Left hindlimb (tissue), 1 donor: ENCODE measurements at regions not wholly inside any gene's neighbourhood (a gene's known extent, or its start where the extent isn't known, plus 50 kb on each side); places are given as distances from the start of the nearest gene placed in this dataset.
A peak's percentile ranks its signal among the peaks of the same experiment; 100 is the strongest.
"Not testable (repeated sequence)": the region's sequence is repeated elsewhere in the genome, so short reads cannot be mapped to it uniquely, and the experiment has no call there.

Experiments used
- DNase-seq: peaks from one replicate; pipeline ENCODE4 v3.0.0-alpha.2; 2018

DNA sequence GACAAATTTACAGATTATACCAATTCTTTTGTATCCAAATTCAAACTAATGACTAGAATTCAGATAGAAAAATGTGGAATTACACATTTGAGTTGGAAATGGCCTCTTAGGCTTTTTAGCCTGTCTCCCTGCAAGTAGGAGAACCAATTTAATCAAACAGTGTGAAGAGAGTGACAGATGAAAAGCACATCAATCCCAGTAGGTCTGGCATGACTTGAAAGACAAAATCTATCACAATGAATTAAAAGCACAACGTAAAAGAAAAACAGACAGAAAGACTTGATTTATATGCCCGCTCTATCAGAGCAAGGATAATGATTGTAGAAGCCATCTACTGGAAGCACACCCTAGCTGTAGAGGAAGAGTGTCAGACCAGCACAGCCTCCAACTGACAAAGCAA, 1084.4 kb upstream of the SPRY2 start:
- no peak for DNase-seq

DNA sequence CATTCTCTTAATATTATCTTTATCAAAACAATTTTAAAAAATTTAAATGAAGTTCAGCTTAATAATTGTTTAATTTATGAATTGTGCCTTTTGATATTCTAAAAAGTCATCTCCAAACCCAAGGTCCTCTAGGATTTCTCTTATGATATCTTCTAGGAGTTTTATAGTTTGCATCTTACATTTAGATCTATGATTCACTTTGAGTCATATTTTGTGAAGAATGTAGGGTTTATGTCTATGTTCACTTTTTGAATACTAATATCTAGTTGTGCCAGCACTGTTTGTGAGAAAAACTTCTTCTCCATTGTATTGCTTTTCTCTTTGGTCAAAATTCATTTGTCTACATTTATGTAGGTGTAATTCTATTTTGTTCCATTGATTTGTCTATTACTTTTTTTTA, 1068.4 kb upstream of the SPRY2 start:
- DNase-seq, result no peak

DNA sequence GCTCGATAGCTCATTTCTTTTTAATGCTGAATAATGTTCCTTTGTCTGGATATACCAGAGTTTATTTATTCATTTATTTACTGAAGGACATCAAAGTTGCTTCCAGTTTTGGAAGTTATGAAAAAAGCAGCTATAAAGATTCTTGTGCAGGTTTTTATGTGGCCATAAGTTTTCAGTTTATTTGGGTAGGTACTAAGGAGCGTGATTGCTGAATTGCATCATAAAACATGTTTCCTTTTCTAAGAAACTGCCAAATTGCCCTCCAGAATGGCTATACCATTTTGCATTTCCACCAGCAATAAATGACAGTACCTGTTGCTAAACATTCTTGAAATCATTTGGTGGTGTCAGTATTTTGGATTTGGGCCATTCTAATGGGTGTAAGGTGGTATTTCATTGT, 1067.7 kb upstream of the SPRY2 start:
- no peak for DNase-seq

DNA sequence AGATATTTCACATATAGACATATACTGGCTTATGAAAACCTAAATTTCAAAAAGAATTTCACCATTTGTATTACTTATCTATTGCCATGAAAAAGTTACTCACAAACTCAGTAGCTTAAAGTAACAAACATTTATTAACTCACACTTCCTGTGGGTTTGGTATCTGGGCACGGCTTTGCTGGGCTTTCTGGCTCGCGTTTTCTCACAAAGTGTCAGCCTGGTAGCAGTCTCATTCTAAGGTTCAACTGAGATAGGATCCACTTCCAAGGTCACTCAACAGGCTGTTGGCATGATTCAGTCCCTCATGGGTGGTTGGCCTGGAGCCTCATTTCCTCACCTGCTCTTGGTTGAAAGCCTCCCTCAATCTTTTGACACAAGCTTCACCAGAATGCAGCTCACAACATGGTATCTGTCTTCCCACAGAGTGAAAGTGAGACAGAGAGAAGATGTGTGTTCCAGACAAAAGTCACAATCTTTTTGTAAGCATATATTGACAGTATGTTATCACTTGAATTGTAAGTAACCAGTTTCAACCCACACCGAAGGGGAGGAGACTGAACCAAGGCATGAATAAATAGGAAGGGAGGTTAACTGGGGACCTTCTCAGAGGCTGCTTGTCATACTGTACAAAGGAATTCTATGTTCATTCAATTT, 1065.8 kb upstream of the SPRY2 start:
- DNase-seq, result no peak

DNA sequence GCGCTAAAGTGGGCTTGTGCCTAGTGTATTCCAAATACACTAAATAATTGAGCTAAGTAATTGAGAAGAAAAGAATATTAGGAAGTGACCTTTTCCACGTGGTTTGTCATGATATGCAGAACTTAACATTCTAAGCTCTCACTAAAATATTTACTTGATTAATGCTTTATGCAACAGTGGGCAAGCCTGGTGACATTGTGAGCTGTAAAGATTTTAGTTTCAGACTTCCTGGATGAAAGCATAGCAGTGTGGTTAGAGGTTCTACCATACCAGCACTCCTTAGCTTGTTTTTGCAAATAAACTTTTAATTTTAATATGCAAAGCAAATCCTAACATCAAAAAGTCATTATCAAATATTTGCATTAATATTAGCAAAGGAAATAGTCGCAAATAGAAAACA, 1065.1 kb upstream of the SPRY2 start:
- DNase-seq, result no peak

DNA sequence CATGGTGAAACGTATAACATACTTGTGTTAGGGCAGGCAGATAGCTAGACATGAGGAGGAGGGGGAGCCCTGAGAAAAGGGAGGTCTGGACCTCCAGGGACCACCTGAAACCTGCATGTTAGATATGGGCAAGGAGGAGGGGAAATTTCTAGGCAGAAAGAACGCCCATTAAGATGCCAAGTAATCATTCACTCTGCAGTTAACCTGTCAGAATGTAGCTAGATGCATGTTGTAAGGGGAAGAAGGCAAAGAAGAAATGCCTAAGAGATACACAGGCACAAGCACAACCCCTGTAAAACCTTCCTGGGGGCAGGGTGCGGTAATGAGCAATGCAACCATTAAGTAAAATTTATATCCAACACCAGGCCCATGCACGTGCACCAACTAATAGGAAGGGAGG, 1055.3 kb upstream of the SPRY2 start:
- DNase-seq, result no peak

DNA sequence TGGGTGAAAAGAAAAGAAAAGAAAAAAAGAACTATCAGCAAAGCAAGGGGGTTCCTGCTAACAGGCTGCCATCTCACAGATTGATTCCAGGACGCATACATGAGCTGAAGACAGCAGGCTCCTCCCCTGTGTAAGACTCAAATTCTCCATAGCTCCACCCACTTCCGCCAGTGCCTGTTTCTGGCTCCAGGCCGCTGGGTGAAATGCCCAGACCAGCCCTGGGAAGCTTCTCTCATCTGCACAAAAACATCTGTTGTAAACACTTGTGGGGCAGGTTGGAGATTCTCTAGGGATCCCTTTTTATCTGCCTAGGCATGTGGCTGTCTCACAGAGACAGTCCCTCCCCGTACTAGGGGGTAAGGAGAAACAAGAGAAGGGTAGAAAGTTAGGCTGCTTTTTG, 1054.4 kb upstream of the SPRY2 start:
- peak; percentile 20 for DNase-seq

DNA sequence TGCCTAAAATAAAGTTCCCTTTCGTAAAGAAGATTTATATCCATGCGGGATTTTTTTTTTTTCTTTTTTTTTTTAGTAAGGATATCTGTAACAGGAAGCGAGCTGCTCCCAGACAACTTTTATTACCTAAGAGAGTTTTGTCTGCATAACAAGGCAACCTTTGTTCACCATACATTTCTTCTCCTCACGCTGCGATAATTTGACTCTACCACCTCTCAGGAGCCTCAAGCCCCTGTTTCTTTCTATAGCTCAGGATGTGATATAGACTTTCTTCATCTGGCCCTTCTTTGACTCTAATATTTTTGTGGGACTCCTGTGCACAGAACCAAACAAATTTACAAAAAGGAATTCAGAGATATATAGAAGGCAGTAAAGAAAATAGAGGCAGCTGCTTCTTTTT, 1053.7 kb upstream of the SPRY2 start:
- no peak for DNase-seq

DNA sequence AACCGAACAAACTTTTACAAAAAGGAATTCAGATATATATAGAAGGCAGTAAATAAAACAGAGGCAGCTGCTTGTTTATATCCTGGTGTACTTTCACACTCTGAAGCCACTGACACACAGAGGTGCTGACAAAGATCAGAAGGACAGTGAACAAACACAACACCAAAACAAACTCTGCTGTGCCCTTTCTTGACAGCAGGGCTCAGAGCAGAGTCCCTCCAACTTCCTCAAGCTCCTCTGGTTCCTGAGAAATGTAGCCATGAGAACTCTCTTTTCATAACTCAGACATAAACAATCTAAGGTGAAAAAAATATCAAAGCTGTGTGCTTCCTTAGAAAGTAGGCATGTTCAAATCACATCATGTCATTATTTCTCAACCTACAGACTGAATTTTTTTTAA, 1052.8 kb upstream of the SPRY2 start:
- DNase-seq, result no peak

DNA sequence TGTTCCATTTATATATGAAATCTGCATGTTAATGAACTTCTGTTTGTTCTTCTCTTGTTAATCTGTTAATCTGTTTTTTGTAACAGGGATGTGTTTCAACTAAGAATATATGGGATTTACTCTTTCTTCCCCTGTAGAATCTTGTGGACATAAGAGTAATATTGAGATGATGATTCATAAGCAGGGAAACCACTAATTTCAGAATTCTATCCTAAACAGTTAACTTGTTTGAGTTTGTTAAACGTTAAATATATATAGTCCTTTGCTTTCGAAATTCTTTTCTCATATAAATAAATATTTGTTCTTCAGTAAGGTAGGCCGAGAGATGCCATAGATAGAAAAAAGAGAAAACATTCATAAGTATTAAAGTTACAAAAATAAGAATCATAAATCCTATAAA, 1052.2 kb upstream of the SPRY2 start:
- DNase-seq, result no peak

DNA sequence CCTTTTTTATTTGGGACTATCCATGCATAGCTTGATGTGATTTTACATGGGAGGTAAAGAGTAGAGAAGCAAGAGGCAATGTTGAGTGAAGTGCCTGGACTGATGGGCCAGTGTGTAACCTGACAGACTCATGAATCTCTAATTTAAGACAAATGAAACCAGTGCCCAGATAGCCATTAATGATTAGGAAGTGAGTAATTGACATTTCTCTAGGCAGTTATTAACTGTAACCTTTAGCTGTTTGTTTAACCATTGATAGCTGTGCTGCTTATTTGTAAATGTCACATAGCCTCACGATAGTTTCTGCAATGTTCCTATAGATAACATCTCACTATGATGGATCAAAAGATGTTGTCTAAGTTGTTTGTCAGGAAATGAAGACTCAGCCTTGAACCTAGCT, 1047.5 kb upstream of the SPRY2 start:
- DNase-seq, result no peak

DNA sequence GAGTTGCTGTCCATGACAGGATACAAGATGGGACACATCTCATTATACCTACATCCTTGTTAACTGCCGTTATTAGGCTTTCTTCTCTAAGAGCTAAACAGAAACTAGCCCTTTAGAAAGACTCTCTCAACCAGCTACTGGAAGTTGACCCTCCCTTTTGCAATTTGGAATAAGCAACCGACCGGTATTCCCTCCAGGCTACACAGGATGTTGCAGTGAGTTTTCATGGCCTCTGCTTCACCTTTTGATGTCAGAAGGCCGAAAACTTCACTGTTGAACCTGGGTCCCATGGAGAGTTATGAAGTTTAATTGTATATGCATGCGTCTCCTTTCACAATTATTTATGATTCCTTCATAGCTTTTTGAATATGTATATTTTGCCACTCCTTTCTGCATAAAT, 1042.5 kb upstream of the SPRY2 start:
- DNase-seq, result no peak

DNA sequence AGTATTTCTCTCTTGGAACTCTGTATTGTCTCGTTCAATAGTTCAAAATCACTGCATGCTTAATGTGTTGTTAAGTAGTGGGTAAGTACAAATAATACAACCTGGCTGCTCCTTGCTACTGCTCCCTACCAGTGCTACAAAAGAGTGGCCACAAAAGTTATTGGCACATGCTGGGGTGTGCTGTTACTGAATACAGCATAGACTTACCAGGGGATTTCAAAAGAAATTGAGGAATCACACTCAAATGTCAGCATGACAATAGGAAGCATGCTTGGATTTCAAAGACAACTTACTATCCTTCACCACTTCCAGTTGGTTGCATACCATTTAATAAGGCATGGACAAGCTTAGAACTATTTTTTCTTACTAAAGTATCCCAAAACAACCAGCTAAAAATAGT, 1041.3 kb upstream of the SPRY2 start:
- no peak for DNase-seq

DNA sequence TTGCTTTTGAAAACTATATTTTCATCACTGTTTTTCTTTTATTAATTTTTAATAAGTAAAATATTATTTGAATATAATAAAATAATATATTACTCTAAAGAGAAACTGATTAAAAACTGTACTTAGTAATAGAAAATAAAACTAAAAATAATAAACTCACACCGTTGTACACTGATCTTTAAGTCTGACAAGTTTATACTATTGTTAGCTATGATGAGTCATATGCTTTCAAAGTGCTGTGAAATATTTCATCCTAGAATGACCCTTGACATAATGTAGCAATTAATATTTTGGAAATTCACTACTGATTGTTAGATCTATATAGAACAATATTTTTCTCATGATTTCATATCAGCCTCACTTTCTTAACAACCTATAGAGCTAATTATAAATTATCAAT, 1040.6 kb upstream of the SPRY2 start:
- DNase-seq, result no peak

DNA sequence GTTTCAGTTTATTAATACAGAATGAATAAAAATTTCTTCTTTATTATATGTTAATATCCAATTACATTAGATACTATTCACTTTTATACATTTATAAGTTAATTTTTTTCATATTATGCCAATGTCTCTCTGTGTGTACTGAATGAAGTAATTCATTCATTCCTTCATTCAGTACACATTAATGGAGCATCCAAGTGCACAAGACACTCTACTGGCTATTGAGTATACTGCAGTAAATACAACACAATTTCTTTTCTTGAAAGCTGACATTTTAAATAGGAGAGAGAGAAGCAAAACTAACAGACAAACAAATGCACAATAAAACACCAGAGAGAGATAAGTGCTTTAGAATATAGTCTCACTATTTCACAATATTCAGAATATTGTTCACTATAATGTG, 1038.3 kb upstream of the SPRY2 start:
- DNase-seq, result no peak

DNA sequence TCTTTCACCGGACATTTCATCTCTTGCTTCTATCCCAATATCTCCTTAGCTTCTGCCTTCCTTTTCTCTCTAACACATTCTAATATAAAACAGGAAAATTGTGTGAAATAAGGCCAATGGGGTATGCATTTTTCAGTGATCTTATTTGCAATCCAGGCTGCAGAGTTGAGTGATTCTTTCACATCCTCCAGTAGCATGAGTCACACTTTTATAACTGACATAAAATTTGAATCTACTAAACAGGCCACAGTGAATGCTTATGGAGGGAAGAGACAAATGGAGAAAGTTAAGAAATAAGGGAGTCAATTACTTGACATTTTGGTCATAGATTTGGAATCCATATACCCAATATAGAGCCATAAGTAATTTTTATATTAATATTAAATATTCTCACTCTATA, 1037.0 kb upstream of the SPRY2 start:
- no peak for DNase-seq

DNA sequence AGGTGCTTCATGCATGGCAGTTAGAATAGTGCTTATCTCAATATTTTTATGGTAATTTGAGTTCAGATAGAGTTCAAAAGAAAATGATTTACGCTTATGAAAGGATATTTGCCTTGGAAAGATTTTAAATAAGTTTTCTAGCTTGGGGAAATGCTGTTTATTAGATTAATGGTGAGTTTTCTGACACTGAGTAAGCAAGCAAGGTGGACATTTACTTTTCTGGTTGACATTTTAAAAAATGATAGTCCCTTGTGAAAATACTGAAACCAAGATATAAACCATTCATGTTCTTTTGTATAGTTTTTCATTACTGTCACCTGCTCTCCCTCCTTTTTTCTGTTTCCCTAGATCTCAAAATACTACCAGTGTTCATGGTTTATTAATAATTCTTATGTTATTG, 1034.8 kb upstream of the SPRY2 start:
- no peak for DNase-seq

DNA sequence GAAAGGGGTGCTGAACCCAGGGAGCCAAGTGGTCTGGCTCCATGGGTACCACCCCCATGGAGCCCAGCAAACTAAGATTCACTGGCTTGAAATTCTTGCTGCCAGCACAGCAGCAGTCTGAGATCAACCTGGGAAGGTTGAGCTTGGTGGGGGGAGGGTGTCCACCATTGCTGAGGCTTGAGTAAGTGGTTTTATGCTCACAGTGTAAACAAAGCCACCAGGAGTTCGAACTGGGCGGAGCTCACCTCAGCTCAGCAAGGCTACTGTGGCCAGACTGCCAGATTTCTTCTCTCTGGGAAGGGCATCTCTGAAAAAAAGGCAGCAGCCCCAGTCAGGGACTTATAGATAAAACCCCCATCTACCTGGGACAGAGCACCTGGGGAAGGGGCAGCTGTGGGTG, 1021.8 kb upstream of the SPRY2 start:
- DNase-seq, result not testable (repeated sequence)

DNA sequence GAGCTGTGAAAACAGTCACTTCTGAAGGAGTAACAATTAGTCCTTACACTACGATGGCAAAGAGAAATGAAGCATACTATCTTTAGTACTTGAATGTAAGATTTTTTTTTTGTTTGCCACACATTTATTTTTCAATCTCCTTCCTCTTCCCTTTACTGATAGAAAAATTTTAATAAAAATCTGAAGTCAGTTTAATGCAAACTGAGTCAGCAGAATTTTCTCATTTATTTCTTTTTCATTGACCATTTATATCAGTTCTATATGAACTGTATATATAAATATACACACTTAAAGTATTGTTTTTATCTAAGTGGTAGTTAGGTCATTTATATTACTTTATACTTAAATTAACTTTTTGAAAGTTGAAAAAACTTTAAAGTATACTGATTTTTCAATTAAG, 1009.1 kb upstream of the SPRY2 start:
- no peak for DNase-seq

DNA sequence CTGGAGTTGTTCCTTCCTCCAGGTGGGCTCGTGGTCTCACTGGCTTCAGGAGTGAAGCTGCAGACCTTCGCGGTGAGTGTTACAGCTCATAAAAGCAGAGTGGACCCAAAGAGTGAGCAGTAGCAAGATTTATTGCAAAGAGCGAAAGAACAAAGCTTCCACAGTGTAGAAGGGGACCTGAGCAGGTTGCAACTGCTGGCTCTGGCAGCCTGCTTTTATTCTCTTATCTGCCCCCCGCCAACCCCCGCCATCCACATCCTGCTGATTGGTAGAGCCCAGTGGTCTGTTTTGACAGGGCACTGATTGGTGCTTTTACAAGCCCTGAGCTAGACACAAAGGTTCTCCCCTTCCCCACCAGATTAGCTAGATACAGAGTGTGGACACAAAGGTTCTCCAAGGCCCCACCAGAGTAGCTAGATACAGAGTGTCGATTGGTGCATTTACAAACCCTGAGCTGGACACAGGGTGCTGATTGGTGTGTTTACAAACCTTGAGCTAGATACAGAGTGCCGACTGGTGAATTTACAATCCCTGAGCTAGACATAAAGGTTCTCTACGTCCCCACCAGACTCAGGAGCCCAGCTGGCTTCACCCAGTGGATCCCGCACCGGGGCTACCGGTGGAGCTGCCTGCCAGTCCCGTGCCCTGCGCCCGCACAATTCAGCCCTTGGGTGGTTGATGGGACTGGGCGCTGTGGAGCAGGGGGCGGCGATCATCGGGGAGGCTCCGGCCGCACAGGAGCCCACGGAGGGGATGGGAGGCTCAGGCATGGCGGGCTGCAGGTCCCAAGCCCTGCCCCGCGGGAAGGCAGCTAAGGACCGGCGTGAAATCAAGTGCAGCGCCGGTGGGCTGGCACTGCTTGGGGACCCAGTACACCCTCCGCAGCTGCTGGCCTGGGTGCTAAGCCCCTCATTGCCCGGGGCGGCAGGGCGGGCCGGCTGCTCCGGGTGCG, 999.5 kb upstream of the SPRY2 start:
- DNase-seq, result not testable (repeated sequence)

DNA sequence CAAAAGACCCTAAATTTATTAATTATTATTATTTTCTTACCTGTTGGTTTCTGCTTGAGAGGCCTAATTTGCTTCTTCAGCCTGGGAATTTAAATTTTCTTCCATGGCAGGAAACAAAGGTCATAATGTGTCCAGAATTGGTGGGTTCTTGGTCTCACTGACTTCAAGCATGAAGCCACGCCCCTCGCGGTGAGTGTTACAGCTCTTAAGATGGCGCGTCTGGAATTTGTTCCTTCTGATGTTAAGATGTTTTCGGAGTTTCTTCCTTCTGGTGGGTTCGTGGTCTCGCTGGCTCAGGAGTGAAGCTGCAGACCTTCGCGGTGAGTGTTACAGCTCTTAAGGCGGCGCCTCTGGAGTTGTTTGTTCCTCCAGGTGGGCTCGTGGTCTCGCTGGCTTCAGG, 998.7 kb upstream of the SPRY2 start:
- DNase-seq, result not testable (repeated sequence)

DNA sequence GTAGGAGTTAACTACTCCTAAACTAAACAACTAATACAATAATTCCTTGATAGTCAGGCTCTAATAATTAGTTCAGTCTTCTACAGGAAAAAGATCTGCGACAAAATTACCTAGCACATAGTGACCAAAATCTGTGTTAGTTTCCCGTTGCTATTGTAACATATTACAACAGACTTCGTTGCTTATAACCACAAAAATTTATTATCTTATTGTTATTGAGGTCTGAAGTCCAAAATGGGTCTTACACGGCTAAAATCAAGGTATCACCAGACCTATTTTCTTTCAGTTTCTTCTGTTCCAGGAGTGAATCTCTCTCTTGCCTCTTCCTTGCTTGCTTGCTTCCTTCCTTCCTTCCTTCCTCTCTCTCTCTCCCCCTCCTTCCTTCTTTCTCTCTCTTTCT, 993.6 kb upstream of the SPRY2 start:
- DNase-seq, result no peak

DNA sequence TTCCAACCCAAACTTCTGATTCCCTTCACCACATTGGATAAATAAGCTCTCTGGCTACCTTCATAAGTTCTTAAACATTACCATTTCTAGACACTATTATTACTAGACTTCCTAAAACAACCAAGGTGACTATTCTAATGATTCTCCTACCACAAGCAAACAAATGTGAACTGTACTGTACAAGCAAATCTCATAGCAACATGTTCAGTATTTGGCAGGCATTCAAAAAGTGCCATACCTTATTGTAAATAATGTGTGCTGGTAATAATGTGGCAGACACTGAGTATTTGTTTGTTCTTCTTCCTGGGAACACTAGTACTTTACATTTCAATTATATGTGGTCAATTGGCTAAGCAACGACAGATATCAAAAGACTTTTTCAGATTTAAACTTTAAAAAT, 986.0 kb upstream of the SPRY2 start:
- no peak for DNase-seq

DNA sequence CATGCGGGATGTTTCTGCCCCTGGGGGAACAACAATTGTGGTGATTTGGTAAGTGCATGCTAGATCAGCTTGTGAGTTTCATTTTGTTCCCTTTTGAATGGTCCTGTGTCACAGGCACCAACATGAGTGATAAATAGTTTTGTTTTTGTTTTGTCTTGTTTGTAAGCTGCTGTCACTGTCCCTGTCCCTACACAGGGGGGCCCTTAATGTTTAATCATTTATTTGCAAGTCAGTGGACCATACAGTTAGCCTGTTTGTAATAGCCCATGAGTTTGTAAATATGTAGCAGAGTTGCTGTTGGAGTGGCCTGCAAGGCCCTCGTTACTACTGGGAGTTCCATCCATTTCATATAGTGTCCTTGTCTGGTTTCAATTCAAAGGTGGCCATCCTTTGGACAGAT, 979.6 kb upstream of the SPRY2 start:
- DNase-seq, result no peak

DNA sequence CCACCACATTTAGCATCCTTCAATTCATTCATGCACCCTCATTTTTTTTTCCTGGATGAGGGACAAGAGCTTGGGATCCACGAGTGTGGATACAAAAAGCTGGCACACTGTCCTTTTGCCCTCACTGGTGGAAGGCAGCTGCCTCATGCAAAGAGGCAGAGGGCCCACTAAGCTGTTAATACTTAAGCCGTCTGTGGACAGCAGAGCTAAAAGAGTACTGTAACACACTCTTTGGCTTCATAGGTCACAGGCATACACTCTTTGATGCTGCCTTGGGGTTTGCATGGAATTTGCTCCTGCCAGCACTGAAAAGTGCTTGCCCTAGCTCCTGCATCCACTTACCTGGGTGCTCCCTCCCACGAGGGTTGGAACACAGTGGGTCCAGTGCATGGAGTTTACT, 978.4 kb upstream of the SPRY2 start:
- DNase-seq, result no peak
